Subcutaneous abdominal adipose tissue (tissue), 5 donors: ENCODE measurements at regions not wholly inside any gene's neighbourhood (a gene's known extent, or its start where the extent isn't known, plus 50 kb on each side); places are given as distances from the start of the nearest gene placed in this dataset.

Experiments
- H3K27ac ChIP-seq: one replicate; pipeline ENCODE4 v1.7.0; 2013; ENCODE audit warnings: low read depth, mild to moderate bottlenecking, inconsistent platforms, low read length, moderate library complexity
- H3K27me3 ChIP-seq, 5 donors: one replicate each; pipeline ENCODE4 v1.7.0; 2013; ENCODE audit warnings: low read length in 5 of 5, inconsistent platforms in 1 of 5; ENCODE audit not compliant: control insufficient read depth in 5 of 5, insufficient read depth in 4 of 5
- H3K36me3 ChIP-seq, 5 donors: one replicate each; pipeline ENCODE4 v1.7.0; 2013; ENCODE audit warnings: low read length in 5 of 5; ENCODE audit not compliant: control insufficient read depth in 5 of 5, insufficient read depth in 5 of 5
- H3K4me1 ChIP-seq, 5 donors: one replicate each; pipeline ENCODE4 v1.7.0; 2013; ENCODE audit warnings: low read length in 5 of 5, mild to moderate bottlenecking in 3 of 5, moderate library complexity in 1 of 5; ENCODE audit not compliant: control insufficient read depth in 5 of 5, insufficient read depth in 5 of 5
- H3K4me3 ChIP-seq, 5 donors: one replicate each; pipeline ENCODE4 v1.7.0; 2013; ENCODE audit warnings: low read length in 5 of 5, low read depth in 1 of 5
- H3K9ac ChIP-seq, 5 donors: one replicate each; pipeline ENCODE4 v1.7.0; 2013; ENCODE audit warnings: low read length in 5 of 5, mild to moderate bottlenecking in 4 of 5, moderate library complexity in 3 of 5
- H3K9me3 ChIP-seq, 5 donors: one replicate each; pipeline ENCODE4 v1.7.0; 2013; ENCODE audit warnings: low read length in 5 of 5; ENCODE audit not compliant: control insufficient read depth in 5 of 5
- donor health status: healthy.
- donor health status: healthy.
- donor health status: healthy.
- donor health status: healthy.
- donor health status: healthy.

DNA sequence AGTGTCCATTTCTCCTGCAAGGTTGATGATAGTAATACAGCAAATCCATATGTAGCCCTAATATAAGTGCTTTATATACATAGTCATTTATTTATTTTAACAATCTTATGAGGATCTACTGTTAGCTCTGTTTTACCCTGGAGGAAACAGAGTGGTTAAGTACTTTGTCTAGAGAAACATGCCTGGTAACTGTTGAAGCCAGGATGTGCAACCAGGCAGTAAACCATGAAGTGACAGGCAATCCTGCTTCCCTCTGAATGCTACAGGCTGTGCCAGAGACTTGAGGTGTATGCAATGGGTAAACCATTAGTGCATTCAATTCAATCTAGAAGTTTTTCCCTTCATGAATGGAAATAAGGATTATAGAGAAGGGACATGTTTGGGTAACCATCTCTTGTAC lies 911.0 kb downstream of the PCDH17 start:
- Histone ChIP-seq H3K27ac (no peak overlapping the region), H3K27me3 (no peaks in the 10 kb centered on the region), H3K9ac (no peak overlapping the region), H3K4me3 (no peak overlapping the region), H3K9me3 (peaks cover 0 to 4% (median 0%) of the 10 kb centered on the region in 5 donors), H3K4me1 (no peaks in the 10 kb centered on the region), H3K36me3 (no peaks in the 10 kb centered on the region)

DNA sequence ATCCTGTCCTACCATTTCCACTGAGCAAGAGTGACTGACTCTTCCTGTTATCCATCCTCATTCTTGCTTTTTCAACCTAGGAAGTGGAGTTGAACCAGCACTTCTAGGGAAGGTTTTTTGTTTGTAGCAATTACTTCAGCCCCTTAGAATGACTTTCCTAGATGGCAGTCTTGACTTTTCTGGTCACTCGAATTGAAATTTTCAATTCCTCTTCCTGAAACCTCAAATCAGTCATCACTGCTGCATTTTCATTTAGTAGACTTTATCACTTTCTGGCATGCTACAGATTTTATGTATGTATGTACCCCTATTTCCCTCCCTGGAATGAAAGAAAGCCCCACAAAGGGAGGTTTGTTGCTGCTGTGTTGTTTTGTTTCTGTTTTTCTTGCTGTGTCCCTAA lies 915.9 kb downstream of the PCDH17 start:
- no peaks in the 10 kb centered on the region for H3K36me3 ChIP-seq
- no peak overlapping the region for H3K27ac ChIP-seq
- no peaks in the 10 kb centered on the region for H3K4me1 ChIP-seq
- no peak overlapping the region for H3K4me3 ChIP-seq
- no peaks in the 10 kb centered on the region for H3K27me3 ChIP-seq
- no peak overlapping the region for H3K9ac ChIP-seq
- no peaks in the 10 kb centered on the region for H3K9me3 ChIP-seq

DNA sequence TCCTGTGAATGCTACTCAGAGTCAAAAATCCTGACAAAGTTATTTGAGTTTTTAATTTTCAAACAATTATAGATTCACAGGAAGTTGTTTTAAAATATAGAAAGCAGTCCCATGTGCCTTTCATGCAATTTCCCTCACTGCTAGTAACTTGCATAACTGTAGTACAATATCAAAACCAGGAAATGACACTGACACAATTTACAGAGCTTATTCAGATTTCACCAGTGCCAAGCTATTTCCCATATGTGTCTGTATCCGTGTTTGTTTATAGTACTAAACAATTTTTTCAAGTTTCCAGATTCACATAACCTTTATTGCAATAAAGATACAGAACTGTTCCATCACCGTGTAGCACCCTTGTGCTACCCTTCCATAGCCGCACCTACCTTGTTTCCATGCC lies 934.6 kb downstream of the PCDH17 start:
- H3K9me3 ChIP-seq = no peaks in the 10 kb centered on the region
- H3K9ac ChIP-seq = no peak overlapping the region
- H3K27ac ChIP-seq = no peak overlapping the region
- H3K27me3 ChIP-seq = no peaks in the 10 kb centered on the region
- H3K4me3 ChIP-seq = no peak overlapping the region
- H3K4me1 ChIP-seq = no peaks in the 10 kb centered on the region
- no peaks in the 10 kb centered on the region for H3K36me3 ChIP-seq

DNA sequence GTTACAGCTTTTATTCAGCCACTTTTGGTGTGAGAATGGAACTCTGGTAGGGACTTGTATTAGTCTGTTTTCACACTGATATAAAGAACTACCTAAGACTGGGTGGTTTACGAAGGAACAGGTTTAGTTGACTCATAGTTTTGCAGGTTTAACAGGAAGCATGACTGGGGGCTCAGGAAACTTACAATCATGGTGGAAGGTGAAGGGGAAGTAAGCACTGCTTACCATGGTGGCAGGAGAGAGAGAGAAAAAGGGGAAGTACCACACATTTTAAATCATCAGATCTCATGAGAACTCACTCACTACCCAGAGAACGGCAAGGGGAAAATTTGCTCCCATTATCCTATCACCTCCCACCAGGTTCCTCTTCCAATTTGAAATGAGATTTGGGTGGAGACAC lies 942.2 kb downstream of the PCDH17 start:
- no peaks in the 10 kb centered on the region for H3K4me1 ChIP-seq
- no peak overlapping the region for H3K9ac ChIP-seq
- no peak overlapping the region for H3K27ac ChIP-seq
- no peaks in the 10 kb centered on the region for H3K36me3 ChIP-seq
- no peak overlapping the region for H3K4me3 ChIP-seq
- peaks cover 4 to 15% (median 11%) of the 10 kb centered on the region in 5 donors for H3K9me3 ChIP-seq
- no peaks in the 10 kb centered on the region for H3K27me3 ChIP-seq

DNA sequence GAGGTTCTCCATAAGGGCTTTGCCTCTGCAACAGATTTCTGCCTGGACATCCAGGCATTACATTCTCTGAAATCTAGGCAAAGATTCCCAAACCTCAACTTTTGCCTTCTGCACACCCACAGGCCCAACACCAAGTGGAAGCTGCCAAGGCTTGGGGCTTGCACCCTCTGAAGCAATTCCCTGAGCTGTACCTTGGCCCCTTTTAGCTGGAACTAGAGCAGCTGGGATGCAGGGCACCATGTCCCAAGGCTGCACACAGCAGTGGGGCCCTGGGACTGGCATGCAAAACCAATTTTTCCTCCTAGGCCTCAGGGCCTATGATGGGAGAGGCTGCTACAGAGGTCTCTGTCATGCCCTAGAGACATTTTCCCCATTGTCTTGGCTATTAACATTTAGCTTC lies 943.2 kb downstream of the PCDH17 start:
- no peaks in the 10 kb centered on the region for H3K36me3 ChIP-seq
- H3K4me1 ChIP-seq = no peaks in the 10 kb centered on the region
- H3K9ac ChIP-seq = no peak overlapping the region
- H3K27me3 ChIP-seq = no peaks in the 10 kb centered on the region
- H3K4me3 ChIP-seq = no peak overlapping the region
- H3K27ac ChIP-seq = no peak overlapping the region
- peaks cover 4 to 15% (median 11%) of the 10 kb centered on the region in 5 donors for H3K9me3 ChIP-seq

DNA sequence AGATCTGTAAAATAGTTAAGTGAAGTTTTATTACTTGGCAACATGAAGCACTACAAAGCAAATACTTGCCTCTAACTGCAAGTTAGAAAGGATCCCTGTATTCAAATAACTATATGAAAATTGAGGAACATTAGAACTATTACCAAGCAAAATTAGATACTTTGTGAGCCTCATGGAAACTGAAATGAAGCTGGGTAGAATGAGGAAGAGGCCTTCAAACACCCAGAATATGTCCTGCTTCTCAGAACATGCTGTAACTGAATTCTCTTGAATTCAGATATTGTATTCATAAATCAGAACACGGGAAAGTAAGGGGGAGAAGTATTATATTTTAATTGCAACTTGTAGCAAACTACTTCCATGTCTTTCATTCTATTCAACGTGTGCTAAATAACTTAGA lies 947.9 kb downstream of the PCDH17 start:
- Histone ChIP-seq H3K27ac (no peak overlapping the region), H3K9me3 (peaks cover 4 to 12% (median 8%) of the 10 kb centered on the region in 5 donors), H3K36me3 (no peaks in the 10 kb centered on the region), H3K4me3 (no peak overlapping the region), H3K4me1 (no peaks in the 10 kb centered on the region), H3K27me3 (no peaks in the 10 kb centered on the region), H3K9ac (no peak overlapping the region)

DNA sequence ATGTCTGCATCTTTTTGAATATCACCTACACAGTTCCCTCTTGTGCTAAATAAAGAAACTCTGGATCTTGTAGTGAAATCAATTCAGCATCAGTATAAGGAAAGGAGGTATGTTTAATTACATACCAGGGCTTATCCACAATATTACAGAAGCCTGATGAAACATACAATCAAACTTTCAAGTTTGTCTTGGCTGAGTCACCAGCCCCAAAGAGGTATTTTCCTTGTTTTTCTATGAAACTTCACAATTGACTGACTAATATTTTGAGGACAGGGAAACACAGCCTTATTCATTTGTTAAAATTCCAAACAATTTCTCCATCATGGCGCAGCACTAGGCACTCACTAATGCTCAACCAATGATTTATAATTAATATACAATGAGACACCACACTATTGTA lies 952.4 kb downstream of the PCDH17 start:
- H3K9me3 ChIP-seq = no peaks in the 10 kb centered on the region
- no peaks in the 10 kb centered on the region for H3K4me1 ChIP-seq
- no peak overlapping the region for H3K27ac ChIP-seq
- no peak overlapping the region for H3K4me3 ChIP-seq
- no peaks in the 10 kb centered on the region for H3K36me3 ChIP-seq
- no peak overlapping the region for H3K9ac ChIP-seq
- no peaks in the 10 kb centered on the region for H3K27me3 ChIP-seq

DNA sequence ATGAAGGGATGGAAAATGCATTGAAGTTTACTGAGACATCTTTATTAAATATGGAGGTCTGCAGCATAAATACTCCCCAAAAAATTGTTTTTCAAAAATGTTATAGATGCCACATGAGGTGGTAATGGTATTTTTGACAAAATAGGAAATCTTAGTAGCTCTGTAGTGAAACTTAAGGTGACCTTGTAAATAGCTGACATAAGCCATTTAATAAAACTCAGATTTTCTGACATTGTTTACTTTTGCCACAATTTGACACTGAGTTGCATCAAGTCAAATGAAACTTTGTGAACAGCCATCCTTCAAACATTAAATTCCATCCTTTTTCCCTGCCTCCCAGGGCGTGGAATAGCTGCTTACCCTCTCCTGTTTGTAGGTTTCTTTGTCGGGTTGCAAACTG lies 953.1 kb downstream of the PCDH17 start:
- Histone ChIP-seq H3K9ac (no peak overlapping the region), H3K36me3 (no peaks in the 10 kb centered on the region), H3K27ac (no peak overlapping the region), H3K4me1 (no peaks in the 10 kb centered on the region), H3K9me3 (no peaks in the 10 kb centered on the region), H3K27me3 (no peaks in the 10 kb centered on the region), H3K4me3 (no peak overlapping the region)

DNA sequence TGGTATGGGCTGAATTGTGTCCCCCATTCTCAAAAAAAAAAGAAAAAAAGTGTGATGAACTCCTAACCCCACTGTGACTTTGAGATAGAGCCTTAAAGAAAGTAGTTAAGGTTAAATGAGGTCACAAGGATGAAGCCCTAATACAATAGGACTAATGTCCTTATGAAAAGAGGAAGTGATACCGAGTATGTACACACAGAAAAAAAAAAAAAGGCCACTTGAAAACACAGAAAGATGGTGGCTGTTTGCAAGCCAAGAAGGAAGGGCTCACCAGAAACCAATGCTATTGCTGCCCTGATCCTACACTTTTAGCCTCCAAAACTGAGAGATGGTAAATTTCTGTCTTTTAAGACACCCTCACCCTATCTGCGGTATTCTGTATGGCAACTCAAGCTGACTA lies 955.6 kb downstream of the PCDH17 start:
- Histone ChIP-seq H3K9me3 (no peaks in the 10 kb centered on the region), H3K36me3 (no peaks in the 10 kb centered on the region), H3K27me3 (no peaks in the 10 kb centered on the region), H3K9ac (no peak overlapping the region), H3K27ac (no peak overlapping the region), H3K4me3 (no peak overlapping the region), H3K4me1 (no peaks in the 10 kb centered on the region)

DNA sequence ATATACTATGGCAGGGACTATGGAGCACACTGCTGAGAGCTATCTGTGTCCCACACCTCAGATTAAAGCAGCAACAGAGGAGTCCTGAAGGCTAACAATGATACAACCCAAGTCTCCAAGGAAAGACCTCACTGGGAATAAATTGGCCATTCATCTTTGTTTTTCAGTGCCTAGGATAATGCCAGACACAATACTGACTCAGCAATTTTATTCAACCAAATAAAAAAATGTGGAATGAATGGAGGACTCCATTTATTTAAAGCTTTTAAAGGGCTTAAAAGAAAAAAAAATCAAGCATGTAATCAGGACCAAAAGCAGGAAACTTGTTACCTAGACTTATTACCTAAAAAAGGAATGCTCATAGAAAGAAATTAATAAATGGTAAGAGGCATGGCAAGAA lies 960.5 kb downstream of the PCDH17 start:
- Histone ChIP-seq H3K36me3 (no peaks in the 10 kb centered on the region), H3K27me3 (no peaks in the 10 kb centered on the region), H3K4me3 (no peak overlapping the region), H3K9ac (no peak overlapping the region), H3K9me3 (no peaks in the 10 kb centered on the region), H3K4me1 (no peaks in the 10 kb centered on the region), H3K27ac (no peak overlapping the region)

DNA sequence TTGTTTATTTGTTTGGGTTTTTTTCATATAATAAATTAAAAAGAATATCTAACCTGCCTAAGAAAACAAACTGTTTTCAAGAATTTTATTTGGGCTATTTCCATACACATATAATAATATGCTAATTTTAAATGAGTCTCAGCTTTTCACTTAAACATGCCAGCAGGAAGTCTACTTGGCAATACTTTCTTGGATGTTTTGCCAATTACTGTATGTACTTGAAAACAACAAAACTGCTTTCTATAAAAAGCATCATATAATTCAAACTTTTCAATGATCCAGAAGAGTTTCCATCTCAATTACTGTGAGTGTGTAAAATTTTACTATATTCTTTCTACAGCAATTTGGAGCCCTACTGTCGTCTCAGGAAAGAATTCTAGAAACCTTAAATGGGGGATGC lies 961.2 kb downstream of the PCDH17 start:
- Histone ChIP-seq H3K9ac (no peak overlapping the region), H3K36me3 (no peaks in the 10 kb centered on the region), H3K4me3 (no peak overlapping the region), H3K4me1 (no peaks in the 10 kb centered on the region), H3K9me3 (no peaks in the 10 kb centered on the region), H3K27ac (no peak overlapping the region), H3K27me3 (no peaks in the 10 kb centered on the region)
